GM23338 (cell line): ENCODE measurements at regions not wholly inside any gene's neighbourhood (a gene's known extent, or its start where the extent isn't known, plus 50 kb on each side); places are given as distances from the start of the nearest gene placed in this dataset.

Experiments used
- CTCF ChIP-seq, 2 experiments: fragments of 200-600 bp in 1 of 2; sonication (generic) in 1 of 2; conservative IDR thresholded peaks; 2 replicates each; pipeline versions ENCODE4 v1.5.1 to v1.6.1; 2016 to 2017; ENCODE audit warnings: antibody characterized with exemption in 2 of 2, low read depth in 2 of 2, mild to moderate bottlenecking in 2 of 2, moderate library complexity in 1 of 2
- EZH2 ChIP-seq: fragments of 200-600 bp; sonication (generic); IDR thresholded peaks from one replicate; pipeline ENCODE4 v1.8.0; 2017; ENCODE audit warnings: antibody characterized with exemption, mild to moderate bottlenecking, low read depth; ENCODE audit not compliant: unreplicated experiment
- EZH2phosphoT487 ChIP-seq: fragments of 200-600 bp; sonication (generic); IDR thresholded peaks from one replicate; pipeline ENCODE4 v1.8.1; 2018; ENCODE audit warnings: antibody characterized with exemption; ENCODE audit not compliant: unreplicated experiment
- STAT1 ChIP-seq: IDR thresholded peaks from one replicate; pipeline ENCODE4 v1.6.1; 2016; ENCODE audit warnings: antibody characterized with exemption; ENCODE audit not compliant: unreplicated experiment

GRCh38 chr5:125100951-125101350 lies 354.5 kb upstream of the ZNF608 start:
- TF ChIP-seq CTCF (conservative IDR thresholded peaks at IDR 0.05; ENCODE audit: low read depth in 2 of 2) (no peak), EZH2 (no peak), EZH2phosphoT487 (no peak), STAT1 (no peak)
